Renal cortical epithelial cell (primary cell): ENCODE measurements at regions not wholly inside any gene's neighbourhood (a gene's known extent, or its start where the extent isn't known, plus 50 kb on each side); places are given as distances from the start of the nearest gene placed in this dataset.
A peak's percentile ranks its signal among the peaks of the same experiment; 100 is the strongest.
"Not testable (repeated sequence)": the region's sequence is repeated elsewhere in the genome, so short reads cannot be mapped to it uniquely, and the experiment has no call there.

ENCODE experiments used
- DNase-seq: peaks from one replicate; pipeline ENCODE4 v3.0.0-alpha.2; 2011; ENCODE audit warnings: low read depth

DNA sequence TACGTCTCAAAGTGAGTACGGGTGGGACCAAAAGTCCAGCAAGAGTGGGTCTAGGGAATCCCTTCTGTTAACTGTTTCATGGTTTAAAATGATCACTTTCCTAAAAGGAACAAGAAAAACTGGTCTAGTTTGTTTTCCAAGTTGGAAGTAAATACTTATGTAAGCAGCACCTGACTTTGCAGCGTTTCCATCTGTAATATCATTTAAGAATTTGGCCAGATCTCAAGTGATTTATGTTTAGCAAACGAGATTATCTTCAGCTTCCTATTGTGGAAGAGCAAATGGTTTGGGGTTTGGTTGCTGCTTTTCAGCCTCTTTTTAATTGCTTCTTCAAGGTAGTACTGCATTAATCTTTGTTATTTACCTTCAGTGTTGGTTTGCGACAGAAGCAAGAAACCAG, 50.4 kb downstream of the FHIP1A start:
- no peak for DNase-seq

DNA sequence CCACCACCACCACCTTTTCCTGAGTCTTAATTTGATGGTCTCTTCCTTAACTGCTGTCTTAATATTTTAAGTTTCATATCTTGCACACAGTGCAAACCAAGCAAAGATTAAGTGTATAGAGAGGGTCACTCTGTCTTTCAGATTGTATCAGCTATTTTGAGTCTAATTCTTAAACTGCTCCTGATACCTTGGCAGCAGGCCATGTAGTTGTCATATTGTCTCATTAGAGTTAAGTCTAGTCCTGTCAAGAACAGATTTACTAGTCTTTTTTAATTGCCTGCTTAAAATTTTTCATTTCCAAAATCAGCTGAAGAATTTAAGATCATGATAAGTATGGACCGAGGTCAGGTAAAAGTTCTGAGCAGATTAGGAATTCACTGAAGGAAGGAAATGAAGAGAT, 51.5 kb downstream of the FHIP1A start:
- no peak for DNase-seq

DNA sequence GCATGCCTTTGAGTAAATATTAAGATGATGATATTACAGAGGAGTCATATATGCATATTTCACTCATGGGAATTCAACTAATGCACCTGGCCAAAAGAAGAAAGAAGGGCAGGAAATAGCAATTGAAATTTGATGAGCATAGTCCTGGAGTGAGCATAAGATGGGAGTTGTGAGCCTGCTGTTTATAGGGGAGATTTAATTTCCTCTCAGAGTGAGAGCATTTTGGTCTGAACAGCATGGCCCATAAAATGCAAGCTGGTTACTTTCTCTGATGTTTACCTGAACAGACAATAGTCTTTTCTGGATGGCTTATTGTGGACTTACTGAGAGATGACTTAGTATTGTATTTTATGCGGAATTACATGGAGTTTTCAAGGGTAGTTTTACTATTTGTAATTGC, 53.6 kb downstream of the FHIP1A start:
- no peak for DNase-seq

DNA sequence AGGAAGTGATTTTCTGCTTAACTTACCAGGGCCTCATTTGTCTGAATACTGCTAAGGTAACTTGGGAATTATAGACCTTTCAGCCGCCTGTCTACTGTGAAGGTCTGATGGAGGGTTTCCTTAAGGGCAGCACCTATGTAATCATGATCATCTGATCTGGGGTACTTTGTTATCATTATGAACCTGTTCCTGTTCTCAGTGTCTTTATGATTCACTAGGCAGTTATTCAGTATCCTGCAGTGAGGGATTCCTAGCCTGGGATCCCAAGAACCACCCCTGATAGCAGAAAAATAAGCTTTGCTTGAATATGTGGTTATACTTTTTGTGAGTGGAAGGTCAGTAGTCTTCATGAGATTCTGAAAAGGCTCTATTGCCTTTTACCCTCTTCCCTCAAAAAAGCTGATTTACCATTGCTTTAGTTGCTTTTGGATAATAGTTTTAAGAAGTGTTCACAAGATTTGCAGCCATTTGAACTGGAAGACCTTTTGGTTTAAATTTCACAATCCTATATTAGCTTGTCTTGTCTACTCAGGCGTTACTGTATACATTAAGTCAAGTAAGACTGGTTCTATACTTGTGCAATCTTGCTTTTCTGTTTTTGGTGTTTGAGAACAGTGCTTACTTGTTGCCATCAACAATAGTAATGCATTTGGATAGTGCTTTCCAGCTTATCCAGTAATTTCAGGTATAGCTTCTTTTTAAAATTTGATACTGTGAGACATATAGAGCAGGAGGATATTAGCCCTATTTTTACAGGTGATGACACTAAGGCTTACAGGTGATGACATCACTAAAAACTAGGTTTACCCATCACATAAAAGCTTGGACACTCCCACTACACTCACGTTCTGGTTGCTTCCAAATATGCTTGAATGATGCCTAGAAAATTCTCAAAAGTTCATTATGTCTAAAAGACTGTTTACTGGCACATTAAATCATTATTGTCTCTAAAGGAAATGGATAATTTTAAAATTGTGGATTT, 60.0 kb downstream of the FHIP1A start:
- peak; percentile 53 for DNase-seq

DNA sequence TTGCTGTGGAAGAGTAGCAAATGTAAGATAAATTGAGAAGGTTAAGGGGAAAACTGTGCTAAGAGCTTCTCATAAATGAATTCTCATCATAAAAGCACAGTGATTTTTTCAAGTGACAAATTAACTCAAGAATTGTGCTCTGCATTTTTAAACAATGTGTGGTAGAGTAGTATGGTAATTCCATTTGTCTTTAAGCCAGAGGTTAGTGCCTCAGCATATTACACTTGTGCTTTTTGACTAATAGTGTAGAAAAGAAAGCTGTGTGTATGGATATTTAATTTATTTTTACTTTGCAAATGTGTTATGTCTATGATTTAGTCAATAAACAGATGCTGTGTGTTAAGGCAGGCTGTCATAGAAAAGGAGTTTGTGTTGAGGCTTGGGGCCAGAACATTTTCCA, 61.0 kb downstream of the FHIP1A start:
- DNase-seq, result peak; percentile 39

DNA sequence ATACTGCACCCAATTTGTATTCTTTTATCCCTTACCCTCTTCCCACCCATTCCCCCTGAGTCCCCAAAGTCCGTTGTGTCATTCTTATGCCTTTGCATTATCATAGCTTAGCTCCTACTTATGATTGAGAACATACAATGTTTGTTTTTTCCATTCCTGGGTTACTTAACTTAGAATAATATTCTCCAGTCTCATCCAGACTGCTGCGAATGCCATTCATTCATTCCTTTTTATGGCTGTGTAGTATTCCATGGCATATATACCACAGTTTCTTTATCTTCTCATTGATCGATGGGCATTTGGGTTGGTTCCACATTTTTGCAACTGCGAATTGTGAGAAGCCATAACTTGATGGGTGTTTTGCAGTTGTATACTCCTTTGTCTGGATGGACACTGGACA, 62.8 kb downstream of the FHIP1A start:
- no peak for DNase-seq

DNA sequence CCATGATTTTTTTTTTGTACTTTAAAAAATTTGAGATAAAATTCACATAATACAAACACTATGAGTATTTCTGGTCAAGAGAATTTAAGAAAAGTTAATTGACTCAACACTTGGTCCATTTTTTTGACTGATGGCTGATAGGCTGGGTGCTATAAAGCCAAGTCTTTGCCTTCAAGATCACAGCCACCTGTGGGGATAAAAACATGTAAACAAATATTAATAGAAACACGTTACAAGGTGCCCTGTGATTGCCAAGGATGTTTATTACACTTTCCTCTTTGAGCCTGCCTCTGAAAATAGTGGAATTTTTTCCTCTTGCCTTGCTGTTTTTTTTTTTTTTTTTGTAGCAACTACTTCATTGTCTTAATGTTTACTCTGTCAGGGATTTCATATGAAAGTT, 63.3 kb downstream of the FHIP1A start:
- DNase-seq, result no peak

DNA sequence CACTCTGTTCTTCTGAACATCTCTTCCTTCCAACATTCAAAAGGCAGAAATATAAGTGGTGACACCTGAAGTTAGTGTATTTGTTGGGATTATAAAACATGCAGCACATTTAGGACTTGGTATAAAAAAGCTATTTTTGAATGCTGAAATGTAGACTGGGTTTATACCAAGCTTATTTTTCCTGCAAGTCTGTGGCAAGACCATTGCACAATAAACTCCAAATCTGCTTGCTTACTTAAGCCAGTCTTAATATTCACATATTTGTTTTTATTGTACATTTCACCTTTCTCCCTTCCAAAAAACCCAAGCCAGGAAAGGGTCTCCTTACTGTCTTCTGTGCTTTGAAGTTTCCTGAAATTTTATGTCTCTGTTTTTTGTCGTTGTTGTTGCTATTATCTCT, 63.7 kb downstream of the FHIP1A start:
- DNase-seq, result no peak

DNA sequence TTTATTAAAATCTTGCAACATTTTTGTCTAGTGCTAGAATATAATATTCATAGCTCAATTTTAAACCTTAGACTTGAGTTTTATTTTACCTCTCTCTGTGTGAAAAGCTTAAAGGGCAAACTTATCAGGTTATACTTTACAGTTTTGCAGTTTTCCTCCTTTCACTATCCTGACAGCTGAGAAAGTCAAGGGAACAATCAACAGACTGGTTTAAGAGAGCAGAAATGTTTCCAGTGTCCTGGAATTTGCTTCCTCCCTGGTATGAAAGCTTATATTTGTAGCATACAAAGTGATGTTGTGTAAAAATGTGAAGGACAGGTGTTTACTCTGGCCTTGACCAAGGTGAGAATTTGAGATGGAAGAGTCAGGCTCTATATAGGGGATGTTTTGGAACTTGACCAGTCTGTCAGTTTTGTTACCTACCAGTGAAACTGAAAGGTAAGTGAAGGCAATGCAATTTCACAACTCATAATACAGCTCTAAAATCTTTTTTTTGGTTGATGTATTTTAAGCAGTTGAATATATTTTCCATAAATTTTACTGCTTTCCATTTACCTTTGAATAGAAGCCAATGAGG, 64.6 kb downstream of the FHIP1A start:
- no peak for DNase-seq

DNA sequence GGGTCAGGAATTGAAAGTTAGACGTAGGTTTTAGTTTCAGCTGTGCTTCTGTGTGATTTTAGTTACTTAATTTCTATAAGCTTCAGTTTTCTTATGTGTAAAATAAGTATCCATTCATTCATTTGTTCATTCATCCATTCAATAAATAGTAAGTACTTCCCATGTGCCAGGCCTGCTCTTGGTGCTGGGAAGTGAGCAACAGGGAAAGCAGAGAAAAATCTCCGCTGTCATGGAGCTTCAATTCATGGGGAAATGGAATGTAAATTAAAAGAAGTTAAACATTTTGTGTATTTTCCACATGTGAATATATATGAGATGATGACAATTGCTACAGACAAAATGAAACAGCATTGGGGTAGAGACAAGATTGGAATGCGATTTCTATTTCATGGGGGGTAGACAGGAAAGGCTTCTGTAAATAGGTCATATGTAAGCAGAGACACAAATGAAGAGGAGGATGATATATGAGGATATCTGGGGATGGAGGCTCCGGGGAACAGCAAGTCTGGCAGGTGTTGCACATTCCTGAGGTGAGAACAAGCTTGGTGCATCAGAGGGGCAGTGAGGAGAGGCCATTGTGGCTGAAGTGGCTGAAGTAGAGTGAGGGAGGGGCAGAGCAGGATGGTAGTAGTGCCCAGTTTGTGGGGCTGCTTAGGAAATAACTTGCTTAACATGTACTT, 66.2 kb downstream of the FHIP1A start:
- DNase-seq, result no peak

DNA sequence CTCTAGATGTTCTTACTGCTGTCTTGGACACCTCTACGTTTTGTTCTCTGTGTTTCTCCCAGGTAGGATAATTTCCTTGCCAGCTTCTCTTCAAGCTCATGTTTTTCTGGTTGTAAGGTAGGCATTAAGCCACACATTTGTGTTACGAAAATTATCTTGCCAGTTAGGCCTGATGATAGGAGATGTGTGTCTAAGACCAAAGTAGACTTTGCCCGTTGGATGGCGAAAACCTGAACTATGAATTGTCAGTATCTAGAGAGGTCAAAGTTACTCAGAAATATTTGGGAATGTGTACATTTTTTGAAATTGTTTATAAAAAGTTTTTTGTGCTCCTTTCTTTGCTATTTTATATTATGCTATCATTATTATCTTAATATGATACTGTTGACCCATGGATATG, 72.8 kb downstream of the FHIP1A start:
- DNase-seq, result no peak

DNA sequence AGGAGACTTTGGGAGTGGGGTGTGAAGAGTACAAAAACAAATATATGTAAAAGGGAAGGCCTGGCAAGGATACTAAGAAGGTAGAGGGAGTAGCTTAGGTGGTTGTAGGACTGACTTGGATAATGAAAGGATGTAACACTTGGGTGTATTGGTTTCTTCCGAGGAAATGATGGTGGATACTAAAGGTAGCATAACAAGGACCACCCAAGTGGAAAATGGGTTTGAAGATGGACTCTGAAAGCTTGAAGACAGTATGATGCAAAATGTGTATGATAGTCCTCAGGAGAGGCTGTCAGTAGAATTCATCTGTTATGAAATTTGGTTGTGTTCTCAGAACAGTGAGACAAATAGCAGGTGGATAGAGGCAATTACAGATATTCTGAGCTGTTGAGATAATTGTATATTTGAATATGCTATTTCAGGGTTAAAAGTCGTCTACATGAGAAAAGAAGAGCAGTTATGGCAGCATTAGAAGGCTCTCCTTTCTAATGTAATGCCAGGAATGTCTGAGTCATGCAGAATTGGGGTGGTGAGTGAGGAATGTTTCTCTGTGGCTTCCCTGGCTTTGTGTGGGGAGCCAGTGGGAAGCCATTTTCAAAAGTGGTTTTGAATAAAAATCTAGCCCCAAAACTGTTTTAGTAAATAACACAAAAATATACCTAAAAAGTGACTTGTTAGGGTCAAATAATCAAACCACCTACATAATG, 75.6 kb downstream of the FHIP1A start:
- DNase-seq, result peak; percentile 87

DNA sequence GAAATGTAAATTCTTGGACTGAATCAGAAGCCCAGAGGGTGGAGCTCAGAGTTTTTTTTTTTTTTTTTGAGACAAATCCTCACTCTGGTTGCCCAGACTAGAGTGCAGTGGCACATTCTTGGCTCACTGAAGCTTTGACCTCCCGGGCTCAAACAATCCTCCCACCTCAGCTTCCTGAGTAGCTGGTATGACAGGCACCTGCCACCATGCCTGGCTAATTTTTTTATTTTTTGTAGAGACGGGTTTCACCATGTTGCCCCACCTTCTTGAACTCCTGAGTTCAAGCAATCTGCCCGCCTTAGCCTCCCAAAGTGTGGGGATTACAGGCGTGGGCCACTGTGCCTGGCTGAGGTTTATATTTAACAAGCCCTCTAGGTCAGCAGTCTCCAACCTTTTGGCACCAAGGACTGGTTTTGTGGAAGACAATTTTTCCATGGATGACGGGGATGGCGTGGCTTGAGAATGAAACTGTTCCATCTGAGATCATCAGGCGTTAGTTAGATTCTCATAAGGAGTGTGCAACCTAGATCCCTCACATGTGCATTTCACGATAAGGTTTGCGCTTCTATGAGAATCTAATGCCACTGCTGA, 76.7 kb downstream of the FHIP1A start:
- peak; percentile 77 for DNase-seq

DNA sequence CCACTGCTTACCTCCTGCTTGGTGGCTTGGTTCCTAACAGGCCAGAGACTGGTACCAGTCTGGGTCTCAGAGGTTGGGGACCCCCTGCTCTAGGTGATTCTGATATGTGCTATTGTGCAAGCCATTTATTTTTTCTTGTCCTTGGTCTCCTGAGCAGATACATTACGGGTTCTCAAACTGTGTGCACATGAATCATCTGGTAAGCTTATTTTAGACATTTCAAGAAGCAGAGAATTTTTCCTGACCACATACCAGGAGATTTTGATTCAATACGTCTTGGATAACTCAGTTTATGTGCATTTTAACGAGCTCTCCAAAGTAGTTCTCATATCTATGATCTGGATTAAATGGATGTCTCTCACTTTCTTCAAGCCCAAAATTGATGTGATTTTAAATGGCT, 77.2 kb downstream of the FHIP1A start:
- peak; percentile 23 for DNase-seq

DNA sequence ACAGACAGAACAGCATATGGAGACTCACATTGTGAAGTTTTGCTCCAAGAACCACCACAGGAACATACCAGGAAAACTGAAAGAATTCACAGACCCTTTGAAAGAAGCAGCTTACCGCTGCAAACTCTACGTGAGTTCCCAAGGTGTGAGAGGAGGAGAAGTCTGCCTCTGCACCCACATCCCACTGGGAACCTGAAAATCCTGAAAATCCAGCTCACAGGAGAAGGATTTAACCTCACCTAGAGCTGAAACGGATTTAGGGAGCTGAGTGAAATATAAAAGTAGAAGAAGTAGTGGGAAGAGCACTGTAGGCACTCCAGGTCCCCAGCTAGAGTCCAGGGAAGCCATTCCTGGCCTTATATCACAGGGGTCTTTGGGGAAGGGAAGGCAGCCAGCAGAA, 80.0 kb downstream of the FHIP1A start:
- DNase-seq, result no peak

DNA sequence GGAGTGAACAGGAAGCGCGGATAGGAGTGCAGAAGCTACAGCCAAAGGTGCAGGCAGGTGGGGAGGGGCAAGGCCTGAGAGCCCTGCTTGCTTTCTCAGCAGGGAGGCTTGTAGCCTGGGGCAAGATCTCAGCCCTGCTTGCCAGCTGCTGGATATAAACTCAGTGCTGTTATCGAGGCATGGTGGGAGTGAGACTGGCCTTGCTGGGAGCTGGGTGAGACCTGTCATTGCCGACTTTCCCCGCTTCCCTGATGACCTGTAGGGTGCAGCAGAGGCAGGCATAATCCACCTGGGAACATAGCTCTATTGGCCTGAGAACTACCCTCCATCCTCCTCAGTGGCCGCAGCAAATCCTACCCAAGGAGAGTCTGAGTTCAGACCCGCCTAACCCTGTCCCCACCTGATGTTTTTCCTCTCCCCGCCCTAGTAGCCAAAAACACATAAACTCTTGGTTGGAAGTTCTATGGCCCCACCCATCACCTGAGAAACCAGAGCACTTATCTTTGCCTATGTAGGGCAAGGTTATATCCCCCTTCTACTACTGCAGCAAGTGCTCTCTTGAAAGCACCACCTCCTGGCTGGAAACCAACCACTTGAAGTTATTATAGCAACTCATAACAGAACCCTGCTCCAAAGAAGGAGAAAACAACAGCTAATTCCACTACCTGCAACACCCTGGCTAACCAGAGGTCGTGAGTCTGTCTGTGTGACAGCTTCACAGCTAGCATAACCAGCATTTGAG, 80.7 kb downstream of the FHIP1A start:
- no peak for DNase-seq

DNA sequence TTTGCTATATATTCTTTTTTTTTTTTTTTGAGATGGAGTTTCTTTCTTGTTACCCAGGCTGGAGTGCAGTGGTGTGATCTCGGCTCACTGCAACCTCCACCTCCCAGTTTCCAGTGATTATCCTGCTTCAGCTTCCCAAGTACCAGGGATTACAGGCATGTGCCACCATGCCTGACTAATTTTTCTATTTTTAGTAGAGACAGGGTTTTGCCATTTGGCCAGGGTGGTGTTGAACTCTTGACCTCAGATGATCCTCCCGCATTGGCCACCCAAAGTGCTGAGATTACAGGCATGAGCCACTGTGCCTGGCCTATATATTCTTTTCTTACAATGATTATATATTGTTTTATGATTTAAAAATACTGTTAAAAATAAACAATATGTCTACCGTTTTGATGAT, 86.6 kb downstream of the FHIP1A start:
- not testable (repeated sequence) for DNase-seq

DNA sequence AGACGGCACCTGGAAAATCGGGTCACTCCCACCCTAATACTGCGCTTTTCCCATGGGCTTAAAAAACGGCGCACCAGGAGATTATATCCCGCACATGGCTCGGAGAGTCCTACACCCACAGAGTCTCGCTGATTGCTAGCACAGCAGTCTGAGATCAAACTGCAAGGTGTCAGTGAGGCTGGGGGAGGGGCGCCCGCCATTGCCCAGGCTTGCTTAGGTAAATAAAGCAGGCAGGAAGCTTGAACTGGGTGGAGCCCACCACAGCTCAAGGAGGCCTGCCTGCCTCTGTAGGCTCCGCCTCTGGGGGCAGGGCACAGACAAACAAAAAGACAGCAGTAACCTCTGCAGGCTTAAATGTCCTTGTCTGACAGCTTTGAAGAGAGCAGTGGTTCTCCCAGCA, 102.6 kb downstream of the FHIP1A start:
- DNase-seq, result not testable (repeated sequence)

DNA sequence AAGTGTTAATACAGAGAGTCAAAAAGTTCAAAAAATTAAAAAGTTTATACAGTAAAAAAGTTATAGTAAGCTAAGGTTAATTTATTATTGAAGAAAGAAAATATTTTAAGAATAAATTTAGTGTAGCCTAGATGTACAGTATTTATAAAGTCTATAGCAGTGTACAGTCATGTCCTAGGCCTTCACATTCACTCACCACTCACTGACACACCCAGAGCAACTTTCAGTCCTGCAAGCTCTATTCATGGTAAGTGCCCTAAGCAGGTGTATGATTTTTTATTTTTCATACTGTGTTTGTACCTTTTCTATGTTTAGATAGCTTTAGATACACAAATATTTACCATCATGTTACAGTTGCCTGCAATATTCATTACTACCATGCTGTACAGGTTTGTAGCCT, 108.9 kb downstream of the FHIP1A start:
- no peak for DNase-seq

DNA sequence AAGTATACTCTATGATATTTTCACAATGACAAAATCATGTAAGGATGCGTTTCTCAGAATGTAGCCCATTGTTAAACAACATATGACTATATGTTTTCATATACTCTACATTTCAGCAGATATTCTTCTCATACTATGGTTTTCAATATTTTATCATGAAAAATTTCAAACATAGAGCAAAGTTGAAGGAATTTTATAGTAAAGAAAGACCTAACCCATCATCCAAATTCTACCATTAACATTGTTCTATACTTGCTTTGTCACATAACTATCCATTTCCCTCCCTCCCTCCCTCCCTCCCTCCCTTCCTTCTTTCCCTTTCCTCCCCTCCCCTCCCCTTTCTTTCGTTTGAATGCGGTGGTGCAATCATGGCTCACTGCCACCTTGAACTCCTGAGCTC, 109.4 kb downstream of the FHIP1A start:
- no peak for DNase-seq
